ENCODE measurements at regions not wholly inside any gene's neighbourhood (a gene's known extent, or its start where the extent isn't known, plus 50 kb on each side); places are given as distances from the start of the nearest gene placed in this dataset.

DNA sequence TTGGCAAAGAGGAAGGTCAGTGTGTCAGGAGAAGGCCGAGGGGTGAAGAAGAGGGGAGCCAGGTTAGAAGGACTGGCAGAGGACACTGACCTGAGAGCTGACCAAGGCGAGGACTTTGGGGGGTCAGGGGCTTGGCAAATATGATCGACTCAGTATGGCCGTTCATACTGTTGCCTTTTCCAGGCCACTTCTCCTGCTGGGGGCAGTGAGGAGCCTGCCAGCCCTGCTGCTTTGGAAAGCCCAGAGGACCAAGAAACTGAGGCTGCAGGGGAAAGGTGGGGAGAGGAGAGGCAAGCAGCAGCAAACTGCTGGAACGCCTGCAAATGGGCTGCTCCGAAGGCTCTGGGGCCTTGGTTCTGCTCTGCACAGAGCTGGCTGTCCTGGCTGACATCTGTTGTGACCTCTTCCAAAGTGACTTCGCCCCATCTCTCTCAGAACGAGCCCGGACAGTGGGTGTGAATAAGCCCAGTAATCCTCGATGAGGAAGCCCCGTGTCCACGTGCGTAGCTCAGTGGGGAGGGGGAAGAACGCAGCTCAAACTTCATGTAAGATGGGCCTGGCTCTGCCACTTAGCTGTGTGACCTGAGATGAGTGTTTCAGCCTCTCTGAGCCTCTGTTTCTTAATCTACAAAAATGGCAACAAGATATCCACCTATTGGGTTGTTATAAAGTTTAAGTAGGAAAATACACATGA lies 111.3 kb downstream of the SALL1 start:
- H3K4me3 ChIP-seq (ENCODE audit: low read depth, low read length): no peak overlapping the region
- no peak for TF ChIP-seq CTCF (IDR thresholded peaks at IDR 0.05; ENCODE audit: low read depth, low read length)

DNA sequence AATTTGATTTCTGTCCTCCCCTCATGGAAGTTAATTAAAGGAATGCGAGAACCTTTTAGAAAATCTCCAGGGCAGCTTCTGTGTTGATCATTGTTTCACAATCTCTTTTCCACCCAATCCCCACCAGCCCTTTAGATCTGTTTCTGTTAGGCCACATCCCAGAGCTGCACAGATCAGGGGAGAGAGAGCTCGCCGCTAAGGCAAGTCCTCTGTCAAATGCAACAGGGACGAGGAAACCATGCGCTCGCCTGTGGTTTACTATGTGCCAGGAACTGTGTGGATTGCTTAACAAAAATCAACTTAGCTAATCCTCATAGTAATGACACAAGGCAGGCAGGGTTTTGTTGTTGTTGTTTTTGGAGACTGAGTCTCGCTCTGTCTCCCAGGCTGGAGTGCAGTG lies 115.4 kb downstream of the SALL1 start:
- H3K4me3 ChIP-seq (ENCODE audit: low read depth, low read length): no peak overlapping the region
- no peak for TF ChIP-seq CTCF (IDR thresholded peaks at IDR 0.05; ENCODE audit: low read depth, low read length)

DNA sequence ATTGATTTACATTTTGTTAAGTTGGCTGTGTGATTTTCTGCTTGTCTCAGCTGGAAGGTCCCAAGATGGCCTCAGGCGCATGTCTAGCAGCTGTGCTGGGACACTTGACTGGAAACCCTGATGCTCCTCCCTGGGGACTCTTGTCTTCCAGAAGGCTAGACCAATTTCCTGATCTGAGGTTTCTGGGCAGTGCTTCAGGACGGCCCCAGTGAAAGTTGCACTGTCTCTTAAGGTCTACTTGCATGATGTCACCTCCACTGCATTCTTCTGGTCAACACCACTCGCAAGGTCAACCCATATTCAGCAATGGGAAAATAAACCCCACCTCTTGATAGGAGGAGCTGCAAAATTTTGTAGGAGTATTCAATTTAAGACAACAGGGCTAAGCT lies 116.0 kb downstream of the SALL1 start:
- no peak for TF ChIP-seq CTCF (IDR thresholded peaks at IDR 0.05; ENCODE audit: low read depth, low read length)

DNA sequence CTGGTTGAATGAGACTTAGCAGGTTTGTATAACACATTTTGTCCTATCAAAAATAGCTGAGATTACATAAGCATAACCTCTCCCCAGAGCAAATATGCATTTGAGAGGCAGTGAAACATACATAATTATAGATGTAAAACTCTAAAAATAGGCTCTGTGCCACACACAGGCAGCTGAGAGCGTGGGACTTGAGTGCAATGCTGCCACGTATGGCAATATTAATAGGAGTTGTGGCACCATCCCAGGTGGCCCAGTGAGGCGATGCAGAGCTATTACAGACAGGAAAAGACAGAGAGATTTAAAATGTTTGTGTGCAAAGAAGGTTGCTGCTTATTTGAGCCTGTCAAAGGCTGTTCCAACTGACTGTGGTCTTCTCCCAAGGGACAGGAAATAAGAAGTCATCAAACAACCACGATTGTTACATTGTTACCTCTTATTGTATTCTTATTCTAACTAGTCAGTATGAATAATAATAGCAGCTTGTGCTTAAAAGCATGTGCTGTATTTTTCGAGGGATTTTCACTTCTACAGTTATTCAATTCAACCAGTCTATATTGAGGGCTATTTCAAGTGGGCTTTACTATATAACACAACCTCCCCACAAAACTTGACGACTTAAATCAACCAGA lies 116.5 kb downstream of the SALL1 start:
- no peak for TF ChIP-seq CTCF (IDR thresholded peaks at IDR 0.05; ENCODE audit: low read depth, low read length)
- H3K4me3 ChIP-seq (ENCODE audit: low read depth, low read length): no peak overlapping the region

More for the DNA sequence above, 116.0 kb downstream of the SALL1 start:
- no peak overlapping the region for H3K4me3 ChIP-seq (ENCODE audit: low read depth, low read length)

DNA sequence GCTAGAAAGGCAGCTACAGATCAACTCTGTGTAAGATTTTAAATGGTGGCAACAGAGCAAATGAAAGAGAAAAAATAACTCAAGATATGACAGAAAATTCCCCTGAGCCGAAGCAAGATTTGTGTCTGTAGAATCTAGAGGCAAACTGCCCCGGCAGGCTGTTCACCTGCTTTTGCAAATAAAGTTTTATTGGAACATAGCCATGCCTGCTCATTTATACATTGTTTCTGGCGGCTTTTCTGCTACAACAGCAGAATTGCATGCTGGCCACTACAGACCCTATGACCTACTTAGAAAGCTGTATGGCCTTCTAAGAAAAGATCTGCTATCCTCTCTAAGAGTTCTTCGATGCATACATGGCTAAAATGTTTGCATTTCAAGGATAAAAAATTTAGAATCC lies 119.5 kb downstream of the SALL1 start:
- no peak for TF ChIP-seq CTCF (IDR thresholded peaks at IDR 0.05; ENCODE audit: low read depth, low read length)
- H3K4me3 ChIP-seq (ENCODE audit: low read depth, low read length): no peak overlapping the region

- TF ChIP-seq CTCF (IDR thresholded peaks at IDR 0.05; ENCODE audit: low read depth, low read length): no peak
- H3K4me3 ChIP-seq (ENCODE audit: low read depth, low read length): no peak overlapping the region
Measured at GRCh38 chr16:51030516-51030915, 120.6 kb downstream of the SALL1 start.

DNA sequence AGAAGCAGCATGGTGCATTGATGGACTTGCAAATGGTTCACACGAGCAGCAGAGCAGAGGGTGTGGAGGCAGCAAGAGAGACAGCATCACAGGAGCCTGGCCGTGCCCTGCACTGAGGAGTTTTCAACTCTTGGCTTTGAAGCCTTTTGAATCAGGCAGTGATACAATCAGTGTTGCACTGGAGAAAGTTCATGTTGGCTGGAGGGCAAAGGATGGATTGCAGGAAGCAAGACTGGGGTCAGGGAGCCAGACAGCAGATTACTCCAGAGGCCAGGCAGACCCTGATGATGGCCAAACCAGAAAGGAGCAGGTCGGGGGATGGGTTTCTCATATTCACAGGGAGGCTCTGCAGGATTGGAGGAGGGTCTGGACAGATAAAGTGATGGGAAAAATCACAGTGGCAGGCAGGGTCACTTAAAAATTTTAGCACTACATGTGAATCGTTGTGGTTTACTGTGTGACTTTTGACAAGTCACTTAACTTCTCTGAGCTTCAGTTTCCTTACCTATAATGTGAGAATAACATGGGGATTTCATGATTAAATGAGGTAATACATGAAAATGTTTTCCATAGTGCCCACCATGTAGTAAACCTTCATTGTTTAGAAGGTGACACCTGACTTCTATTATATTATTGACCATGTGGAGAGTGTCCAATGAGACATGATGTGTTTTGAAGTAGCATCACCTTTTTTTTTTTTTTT lies 125.3 kb downstream of the SALL1 start:
- TF ChIP-seq CTCF (IDR thresholded peaks at IDR 0.05; ENCODE audit: low read depth, low read length): no peak
- H3K4me3 ChIP-seq (ENCODE audit: low read depth, low read length): no peak overlapping the region

Data from WI38 (cell line).